ENCODE measurements at regions not wholly inside any gene's neighbourhood (a gene's known extent, or its start where the extent isn't known, plus 50 kb on each side); places are given as distances from the start of the nearest gene placed in this dataset.

DNA sequence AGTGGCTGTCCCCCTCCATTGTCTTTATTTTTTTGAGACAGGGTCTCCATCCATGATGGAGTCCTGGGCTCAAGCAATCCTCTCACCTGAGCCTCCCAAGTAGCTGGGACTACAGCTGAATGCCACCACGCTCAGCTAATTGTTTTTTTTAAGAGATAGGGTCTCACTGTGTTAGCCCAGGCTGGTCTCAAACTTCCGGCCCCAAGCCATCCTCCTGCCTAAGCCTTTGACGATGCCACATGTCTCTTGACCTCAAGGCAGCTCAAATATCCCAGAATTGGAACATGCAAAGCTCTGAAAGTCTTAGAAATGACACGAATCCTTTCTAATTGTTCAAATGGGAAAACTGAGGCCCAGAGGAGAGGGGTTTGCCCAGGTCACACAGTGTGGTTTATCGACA lies 75.4 kb upstream of the ZNF423 start:
- TF ChIP-seq, protein P1, sequence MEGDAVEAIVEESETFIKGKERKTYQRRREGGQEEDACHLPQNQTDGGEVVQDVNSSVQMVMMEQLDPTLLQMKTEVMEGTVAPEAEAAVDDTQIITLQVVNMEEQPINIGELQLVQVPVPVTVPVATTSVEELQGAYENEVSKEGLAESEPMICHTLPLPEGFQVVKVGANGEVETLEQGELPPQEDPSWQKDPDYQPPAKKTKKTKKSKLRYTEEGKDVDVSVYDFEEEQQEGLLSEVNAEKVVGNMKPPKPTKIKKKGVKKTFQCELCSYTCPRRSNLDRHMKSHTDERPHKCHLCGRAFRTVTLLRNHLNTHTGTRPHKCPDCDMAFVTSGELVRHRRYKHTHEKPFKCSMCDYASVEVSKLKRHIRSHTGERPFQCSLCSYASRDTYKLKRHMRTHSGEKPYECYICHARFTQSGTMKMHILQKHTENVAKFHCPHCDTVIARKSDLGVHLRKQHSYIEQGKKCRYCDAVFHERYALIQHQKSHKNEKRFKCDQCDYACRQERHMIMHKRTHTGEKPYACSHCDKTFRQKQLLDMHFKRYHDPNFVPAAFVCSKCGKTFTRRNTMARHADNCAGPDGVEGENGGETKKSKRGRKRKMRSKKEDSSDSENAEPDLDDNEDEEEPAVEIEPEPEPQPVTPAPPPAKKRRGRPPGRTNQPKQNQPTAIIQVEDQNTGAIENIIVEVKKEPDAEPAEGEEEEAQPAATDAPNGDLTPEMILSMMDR (IDR thresholded peaks at IDR 0.05 in 2 of 3, conservative IDR thresholded peaks at IDR 0.05 in 1 of 3; ENCODE audit: control insufficient read depth in 2 of 3, extremely low read depth in 1 of 3, insufficient read depth in 1 of 3, low read depth in 3 of 3, low read length in 3 of 3) = no peak
- TF ChIP-seq, protein P2, sequence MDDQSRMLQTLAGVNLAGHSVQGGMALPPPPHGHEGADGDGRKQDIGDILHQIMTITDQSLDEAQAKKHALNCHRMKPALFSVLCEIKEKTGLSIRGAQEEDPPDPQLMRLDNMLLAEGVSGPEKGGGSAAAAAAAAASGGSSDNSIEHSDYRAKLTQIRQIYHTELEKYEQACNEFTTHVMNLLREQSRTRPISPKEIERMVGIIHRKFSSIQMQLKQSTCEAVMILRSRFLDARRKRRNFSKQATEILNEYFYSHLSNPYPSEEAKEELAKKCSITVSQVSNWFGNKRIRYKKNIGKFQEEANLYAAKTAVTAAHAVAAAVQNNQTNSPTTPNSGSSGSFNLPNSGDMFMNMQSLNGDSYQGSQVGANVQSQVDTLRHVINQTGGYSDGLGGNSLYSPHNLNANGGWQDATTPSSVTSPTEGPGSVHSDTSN (IDR thresholded peaks at IDR 0.05; ENCODE audit: insufficient replicate concordance, low read depth, low read length) = no peak
- TF ChIP-seq TAF1 (IDR thresholded peaks at IDR 0.05; ENCODE audit: borderline replicate concordance, low read depth, low read length) = no peak

Data from GM12878 (cell line).